PC-3 (cell line): ENCODE measurements at regions not wholly inside any gene's neighbourhood (a gene's known extent, or its start where the extent isn't known, plus 50 kb on each side); places are given as distances from the start of the nearest gene placed in this dataset.

Source experiments
- ATAC-seq: fragments of 200-7000 bp; cut with Tn5 transposase; 2 replicates; pipeline ENCODE4 v1.9.1; 2020; ENCODE audit warnings: mild to moderate bottlenecking, moderate library complexity
- BruUV-seq: library from RNA; stranded (reverse); fragments of 400-500 nt; replicated peaks from 2 replicates; lab custom pipeline; 2021; lab: Mats Ljungman, UMichigan
- CTCF ChIA-PET: fragments of 300-600 bp; sonication (Branson Sonifier 250); formaldehyde crosslinking; loops from one replicate; lab custom pipeline; 2022; ENCODE audit warnings: antibody characterized with exemption; lab: Charles Lee
- POLR2A ChIA-PET: fragments of 300-600 bp; sonication (Branson Sonifier 250); formaldehyde crosslinking; loops from one replicate; lab custom pipeline; 2022; ENCODE audit warnings: antibody characterized with exemption; ENCODE audit not compliant: unreplicated experiment; lab: Charles Lee
- DNase-seq: peaks from one replicate; pipeline ENCODE4 v3.0.0-alpha.2; 2015
- H2AFZ ChIP-seq: fragments of 300-600 bp; sonication (generic); 2 replicates; pipeline ENCODE4 v1.6.0; 2016; ENCODE audit warnings: antibody characterized with exemption, low read length
- H3F3A ChIP-seq: fragments of 300-600 bp; sonication (generic); one replicate; pipeline ENCODE4 v1.6.0; 2017; ENCODE audit warnings: antibody characterized with exemption, low read length, control low read depth, mild to moderate bottlenecking; ENCODE audit not compliant: unreplicated experiment
- H3K27ac ChIP-seq: fragments of 300-600 bp; sonication (generic); 2 replicates; pipeline ENCODE4 v1.5.1; 2016; ENCODE audit warnings: mild to moderate bottlenecking, low read length
- H3K27me3 ChIP-seq: fragments of 300-600 bp; sonication (generic); 2 replicates; pipeline ENCODE4 v1.6.1; 2016; ENCODE audit warnings: low read length, mixed read lengths
- H3K36me3 ChIP-seq: fragments of 300-600 bp; sonication (generic); 2 replicates; pipeline ENCODE4 v1.6.1; 2016; ENCODE audit warnings: low read depth, mixed run types, low read length, mixed read lengths
- H3K4me1 ChIP-seq: fragments of 300-600 bp; sonication (generic); 2 replicates; pipeline ENCODE4 v1.5.1; 2016; ENCODE audit warnings: low read length; ENCODE audit not compliant: insufficient read depth
- H3K4me2 ChIP-seq: fragments of 300-600 bp; sonication (generic); 2 replicates; pipeline ENCODE4 v1.6.0; 2016; ENCODE audit warnings: low read length
- H3K4me3 ChIP-seq: fragments of 300-600 bp; sonication (generic); 2 replicates; pipeline ENCODE4 v1.5.1; 2016; ENCODE audit warnings: mild to moderate bottlenecking, low read length, mixed read lengths
- H3K79me2 ChIP-seq: fragments of 300-600 bp; sonication (generic); 2 replicates; pipeline ENCODE4 v1.6.1; 2017; ENCODE audit warnings: low read length, mixed read lengths
- H3K9ac ChIP-seq: fragments of 300-600 bp; sonication (generic); 2 replicates; pipeline ENCODE4 v1.6.0; 2016; ENCODE audit warnings: mild to moderate bottlenecking, low read length
- H3K9me2 ChIP-seq: fragments of 300-600 bp; sonication (generic); replicated peaks from 2 replicates; pipeline ENCODE4 v1.6.1; 2016; ENCODE audit warnings: mixed run types, low read length, mixed read lengths
- H3K9me3 ChIP-seq: fragments of 300-600 bp; sonication (generic); 2 replicates; pipeline ENCODE4 v1.6.1; 2016; ENCODE audit warnings: low read length, mixed read lengths
- H4K20me1 ChIP-seq: fragments of 300-600 bp; sonication (generic); 2 replicates; pipeline ENCODE4 v1.6.1; 2016; ENCODE audit warnings: low read length, mixed read lengths
- EZH2 ChIP-seq: fragments of 300-600 bp; sonication (generic); IDR thresholded peaks from one replicate; pipeline ENCODE4 v1.6.1; 2017; ENCODE audit warnings: antibody characterized with exemption, mild to moderate bottlenecking, low read length; ENCODE audit not compliant: unreplicated experiment
- EZH2phosphoT487 ChIP-seq: fragments of 300-600 bp; sonication (generic); IDR thresholded peaks from 2 replicates; pipeline ENCODE4 v1.6.1; 2018; ENCODE audit warnings: mild to moderate bottlenecking, antibody characterized with exemption, low read length, borderline replicate concordance
- intact Hi-C: fragments of 100-400 bp; cut with micrococcal nuclease; formaldehyde crosslinking; loops from 2 replicates; pipeline ENCODE4 v1.9.0; 2023
- TF ChIP-seq, protein P1 (sequence below): fragments of 300-600 bp; sonication (generic); conservative IDR thresholded peaks from 2 replicates; pipeline ENCODE4 v1.5.1; 2017; ENCODE audit warnings: antibody characterized with exemption, low read depth, mild to moderate bottlenecking, low read length

DNA sequence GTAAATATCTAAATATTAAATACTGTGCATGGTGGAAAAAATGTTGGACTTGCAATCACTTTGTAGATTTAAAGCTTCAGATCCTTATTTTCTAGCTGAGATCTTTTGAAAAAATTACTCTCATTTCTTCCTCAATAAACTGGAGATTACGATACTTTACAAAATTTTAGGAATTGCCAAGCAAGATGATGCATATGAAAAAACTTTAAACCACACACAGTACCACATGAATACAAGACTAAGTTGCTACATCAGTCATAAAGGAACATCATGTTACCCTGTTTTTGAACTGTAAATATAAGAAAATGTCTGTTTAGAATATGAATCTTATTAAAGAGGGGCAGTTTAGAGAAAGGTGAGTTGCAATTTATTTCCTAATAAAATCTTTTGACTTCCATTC lies 703.6 kb upstream of the NUDT12 start:
- no peak for TF ChIP-seq EZH2phosphoT487
- TF ChIP-seq EZH2, result no peak
- TF ChIP-seq, protein P1, sequence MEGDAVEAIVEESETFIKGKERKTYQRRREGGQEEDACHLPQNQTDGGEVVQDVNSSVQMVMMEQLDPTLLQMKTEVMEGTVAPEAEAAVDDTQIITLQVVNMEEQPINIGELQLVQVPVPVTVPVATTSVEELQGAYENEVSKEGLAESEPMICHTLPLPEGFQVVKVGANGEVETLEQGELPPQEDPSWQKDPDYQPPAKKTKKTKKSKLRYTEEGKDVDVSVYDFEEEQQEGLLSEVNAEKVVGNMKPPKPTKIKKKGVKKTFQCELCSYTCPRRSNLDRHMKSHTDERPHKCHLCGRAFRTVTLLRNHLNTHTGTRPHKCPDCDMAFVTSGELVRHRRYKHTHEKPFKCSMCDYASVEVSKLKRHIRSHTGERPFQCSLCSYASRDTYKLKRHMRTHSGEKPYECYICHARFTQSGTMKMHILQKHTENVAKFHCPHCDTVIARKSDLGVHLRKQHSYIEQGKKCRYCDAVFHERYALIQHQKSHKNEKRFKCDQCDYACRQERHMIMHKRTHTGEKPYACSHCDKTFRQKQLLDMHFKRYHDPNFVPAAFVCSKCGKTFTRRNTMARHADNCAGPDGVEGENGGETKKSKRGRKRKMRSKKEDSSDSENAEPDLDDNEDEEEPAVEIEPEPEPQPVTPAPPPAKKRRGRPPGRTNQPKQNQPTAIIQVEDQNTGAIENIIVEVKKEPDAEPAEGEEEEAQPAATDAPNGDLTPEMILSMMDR, result no peak
- H3K27ac ChIP-seq, result no peak overlapping the region
- BruUV-seq, result no TSS peak
- no peaks in the 10 kb centered on the region for H3K4me1 ChIP-seq
- no peak for DNase-seq
- no peak overlapping the region for H2AFZ ChIP-seq
- no peak for ATAC-seq
- H3K27me3 ChIP-seq, result no peaks in the 10 kb centered on the region
- no peaks in the 10 kb centered on the region for H3F3A ChIP-seq
- no peaks in the 10 kb centered on the region for H4K20me1 ChIP-seq
- no peaks in the 10 kb centered on the region for H3K79me2 ChIP-seq
- POLR2A ChIA-PET, result no interaction called here
- intact Hi-C loops, result no loop called here
- H3K9me3 ChIP-seq, result no peaks in the 10 kb centered on the region
- CTCF ChIA-PET, result no interaction called here
- no peak overlapping the region for H3K4me2 ChIP-seq
- no peak overlapping the region for H3K4me3 ChIP-seq
- no peaks in the 10 kb centered on the region for H3K9me2 ChIP-seq
- H3K9ac ChIP-seq, result no peak overlapping the region
- no peaks in the 10 kb centered on the region for H3K36me3 ChIP-seq

DNA sequence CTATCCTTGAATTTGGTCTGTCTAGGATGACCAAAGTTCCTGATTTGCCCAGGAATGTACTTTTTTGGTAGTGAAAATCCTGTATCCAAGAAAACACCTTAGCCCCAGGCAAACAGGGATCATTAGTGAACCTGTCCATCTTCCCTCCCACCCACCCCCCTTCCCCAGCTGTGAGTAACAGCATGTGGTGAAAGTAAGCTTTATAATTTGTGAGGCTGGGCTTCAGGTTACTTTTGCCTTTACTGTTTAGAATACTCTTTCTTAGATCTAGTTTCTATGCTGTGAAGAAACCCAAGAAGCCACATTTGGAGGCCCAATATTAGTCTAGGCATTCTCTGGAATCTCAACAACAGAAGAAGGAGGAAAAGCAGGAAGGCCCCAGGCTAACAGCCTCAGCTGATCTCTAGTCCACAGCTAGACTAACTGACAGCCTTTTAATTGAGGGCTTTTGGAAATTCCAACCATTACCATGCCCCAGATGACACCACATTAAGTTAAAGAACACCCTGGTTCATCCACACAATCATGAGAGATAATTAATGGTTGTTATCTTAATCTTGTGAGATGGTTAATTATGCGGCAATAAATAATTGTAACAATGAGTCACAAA lies 703.0 kb upstream of the NUDT12 start:
- H3K27ac ChIP-seq, result no peak overlapping the region
- no peaks in the 10 kb centered on the region for H3K9me3 ChIP-seq
- H3F3A ChIP-seq, result no peaks in the 10 kb centered on the region
- H3K4me2 ChIP-seq, result no peak overlapping the region
- BruUV-seq, result no TSS peak
- H3K79me2 ChIP-seq, result no peaks in the 10 kb centered on the region
- H3K27me3 ChIP-seq, result no peaks in the 10 kb centered on the region
- ChIA-PET POLR2A (no interaction called here), CTCF (no interaction called here)
- no peak overlapping the region for H3K9ac ChIP-seq
- no peaks in the 10 kb centered on the region for H3K36me3 ChIP-seq
- no peaks in the 10 kb centered on the region for H4K20me1 ChIP-seq
- H2AFZ ChIP-seq, result no peak overlapping the region
- intact Hi-C loops, result no loop called here
- H3K4me1 ChIP-seq, result no peaks in the 10 kb centered on the region
- no peak for TF ChIP-seq EZH2
- TF ChIP-seq, protein P1, result no peak
- TF ChIP-seq EZH2phosphoT487, result no peak
- DNase-seq (no peak), ATAC-seq (peak; percentile 18; the same call in 1 of the 2 replicates)
- no peak overlapping the region for H3K4me3 ChIP-seq
- H3K9me2 ChIP-seq, result no peaks in the 10 kb centered on the region

DNA sequence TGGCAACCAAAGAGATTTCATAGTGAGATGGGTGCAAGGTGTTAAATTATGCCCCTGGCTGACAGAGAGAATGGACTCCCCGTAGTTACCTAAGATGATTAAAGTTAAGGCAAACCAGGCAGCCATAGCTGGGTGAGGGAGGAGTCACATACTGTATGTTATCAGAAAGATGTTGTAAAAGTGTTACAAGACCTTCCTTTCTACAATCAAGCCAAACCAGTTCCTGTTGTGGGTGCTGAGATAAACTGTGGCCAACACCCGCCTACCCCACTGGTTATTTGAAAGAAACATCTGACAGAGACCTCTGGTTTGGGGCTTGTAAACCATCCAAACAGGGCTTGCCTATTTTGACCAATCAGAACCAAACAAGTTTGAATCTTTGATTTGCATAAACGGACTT lies 684.7 kb upstream of the NUDT12 start:
- no peaks in the 10 kb centered on the region for H3K9me2 ChIP-seq
- TF ChIP-seq, protein P1, result no peak
- TF ChIP-seq EZH2 (no peak), EZH2phosphoT487 (no peak)
- no peak overlapping the region for H2AFZ ChIP-seq
- intact Hi-C loops, result no loop called here
- no peak overlapping the region for H3K4me3 ChIP-seq
- no peaks in the 10 kb centered on the region for H3K4me1 ChIP-seq
- H3K79me2 ChIP-seq, result no peaks in the 10 kb centered on the region
- ChIA-PET CTCF (no interaction called here), POLR2A (no interaction called here)
- H3K36me3 ChIP-seq, result no peaks in the 10 kb centered on the region
- no TSS peak for BruUV-seq
- no peaks in the 10 kb centered on the region for H3K9me3 ChIP-seq
- ATAC-seq, result no peak
- H4K20me1 ChIP-seq, result no peaks in the 10 kb centered on the region
- no peaks in the 10 kb centered on the region for H3K27me3 ChIP-seq
- DNase-seq, result no peak
- no peaks in the 10 kb centered on the region for H3F3A ChIP-seq
- H3K27ac ChIP-seq, result no peak overlapping the region
- no peak overlapping the region for H3K9ac ChIP-seq
- no peak overlapping the region for H3K4me2 ChIP-seq
